ENCODE measurements at regions not wholly inside any gene's neighbourhood (a gene's known extent, or its start where the extent isn't known, plus 50 kb on each side); places are given as distances from the start of the nearest gene placed in this dataset.

- DNase-seq (ENCODE audit: low read depth, low spot score) (no peak), FAIRE-seq (no peak)
- no peak overlapping the region for H3K9ac ChIP-seq (ENCODE audit: control insufficient read depth, extremely low read depth, insufficient read depth, low read length)
- no peak overlapping the region for H3K27ac ChIP-seq (ENCODE audit: control insufficient read depth, insufficient read depth, low read length)
- dilution Hi-C loops (cut with MboI; ENCODE audit: extremely low pct_ligation_motif_present, low sequenced_read_pairs): no loop called here
- TF ChIP-seq EZH2 (IDR thresholded peaks at IDR 0.05; ENCODE audit: low read length) (no peak), CTCF (optimal IDR thresholded peaks at IDR 0.05 in 1 of 3, IDR thresholded peaks at IDR 0.05 in 1 of 3, conservative IDR thresholded peaks at IDR 0.05 in 1 of 3; ENCODE audit: extremely low read depth in 1 of 3, insufficient read depth in 2 of 3, low read length in 3 of 3) (no peak)
- H3K4me1 ChIP-seq (ENCODE audit: control insufficient read depth, extremely low read depth, insufficient read depth, low read length): peaks cover 11% of the 10 kb centered on the region
- no peak overlapping the region for H2AFZ ChIP-seq (ENCODE audit: control insufficient read depth, low read length)
- H3K4me3 ChIP-seq (ENCODE audit: control insufficient read depth in 2 of 3, extremely low read depth in 1 of 3, insufficient read depth in 2 of 3, low read depth in 1 of 3, low read length in 3 of 3): no peak overlapping the region
- H3K27me3 ChIP-seq (ENCODE audit: control insufficient read depth, extremely low read depth, insufficient read depth, low read length): no peaks in the 10 kb centered on the region
- no peaks in the 10 kb centered on the region for H3K36me3 ChIP-seq (ENCODE audit: control insufficient read depth in 2 of 2, extremely low read depth in 1 of 2, insufficient read depth in 2 of 2, low read length in 2 of 2)
- H4K20me1 ChIP-seq (ENCODE audit: control insufficient read depth, extremely low read depth, insufficient read depth, low read length): no peaks in the 10 kb centered on the region
- H3K9me1 ChIP-seq (ENCODE audit: control insufficient read depth, extremely low read depth, insufficient read depth, low read length): no peaks in the 10 kb centered on the region
- H3K9me3 ChIP-seq (ENCODE audit: control insufficient read depth, low read depth, low read length): no peaks in the 10 kb centered on the region
- no peaks in the 10 kb centered on the region for H3K79me2 ChIP-seq (ENCODE audit: control insufficient read depth, insufficient read depth, low read length)
- H3K4me2 ChIP-seq (ENCODE audit: control insufficient read depth, extremely low read depth, insufficient read depth, low read depth, low read length): no peak overlapping the region
These were observed 797.3 kb downstream of the SLC16A7 start for GRCh38 chr12:60393093-60393492.

- H3K4me2 ChIP-seq (ENCODE audit: control insufficient read depth, extremely low read depth, insufficient read depth, low read depth, low read length): peak overlapping the region; percentile 52
- H3K4me3 ChIP-seq (ENCODE audit: control insufficient read depth in 2 of 3, extremely low read depth in 1 of 3, insufficient read depth in 2 of 3, low read depth in 1 of 3, low read length in 3 of 3): peak overlapping the region in 1 of 3 experiments; percentile 36
- peak overlapping the region; percentile 28 for H3K27ac ChIP-seq (ENCODE audit: control insufficient read depth, insufficient read depth, low read length)
- peaks cover 11% of the 10 kb centered on the region for H3K4me1 ChIP-seq (ENCODE audit: control insufficient read depth, extremely low read depth, insufficient read depth, low read length)
- H3K36me3 ChIP-seq (ENCODE audit: control insufficient read depth in 2 of 2, extremely low read depth in 1 of 2, insufficient read depth in 2 of 2, low read length in 2 of 2): no peaks in the 10 kb centered on the region
- H3K9me3 ChIP-seq (ENCODE audit: control insufficient read depth, low read depth, low read length): no peaks in the 10 kb centered on the region
- DNase-seq (ENCODE audit: low read depth, low spot score): peak; percentile 21
- H3K27me3 ChIP-seq (ENCODE audit: control insufficient read depth, extremely low read depth, insufficient read depth, low read length): no peaks in the 10 kb centered on the region
- H3K9me1 ChIP-seq (ENCODE audit: control insufficient read depth, extremely low read depth, insufficient read depth, low read length): no peaks in the 10 kb centered on the region
- TF ChIP-seq CTCF (optimal IDR thresholded peaks at IDR 0.05 in 1 of 3, IDR thresholded peaks at IDR 0.05 in 1 of 3, conservative IDR thresholded peaks at IDR 0.05 in 1 of 3; ENCODE audit: extremely low read depth in 1 of 3, insufficient read depth in 2 of 3, low read length in 3 of 3) (no peak), EZH2 (IDR thresholded peaks at IDR 0.05; ENCODE audit: low read length) (no peak)
- H2AFZ ChIP-seq (ENCODE audit: control insufficient read depth, low read length): peak overlapping the region; percentile 70
- FAIRE-seq: peak; percentile 74
- H3K79me2 ChIP-seq (ENCODE audit: control insufficient read depth, insufficient read depth, low read length): no peaks in the 10 kb centered on the region
- no peaks in the 10 kb centered on the region for H4K20me1 ChIP-seq (ENCODE audit: control insufficient read depth, extremely low read depth, insufficient read depth, low read length)
- dilution Hi-C loops (cut with MboI; ENCODE audit: extremely low pct_ligation_motif_present, low sequenced_read_pairs): no loop called here
- H3K9ac ChIP-seq (ENCODE audit: control insufficient read depth, extremely low read depth, insufficient read depth, low read length): no peak overlapping the region
These were observed 798.8 kb downstream of the SLC16A7 start for GRCh38 chr12:60394665-60395064.
